ENCODE measurements at regions not wholly inside any gene's neighbourhood (a gene's known extent, or its start where the extent isn't known, plus 50 kb on each side); places are given as distances from the start of the nearest gene placed in this dataset.

DNA sequence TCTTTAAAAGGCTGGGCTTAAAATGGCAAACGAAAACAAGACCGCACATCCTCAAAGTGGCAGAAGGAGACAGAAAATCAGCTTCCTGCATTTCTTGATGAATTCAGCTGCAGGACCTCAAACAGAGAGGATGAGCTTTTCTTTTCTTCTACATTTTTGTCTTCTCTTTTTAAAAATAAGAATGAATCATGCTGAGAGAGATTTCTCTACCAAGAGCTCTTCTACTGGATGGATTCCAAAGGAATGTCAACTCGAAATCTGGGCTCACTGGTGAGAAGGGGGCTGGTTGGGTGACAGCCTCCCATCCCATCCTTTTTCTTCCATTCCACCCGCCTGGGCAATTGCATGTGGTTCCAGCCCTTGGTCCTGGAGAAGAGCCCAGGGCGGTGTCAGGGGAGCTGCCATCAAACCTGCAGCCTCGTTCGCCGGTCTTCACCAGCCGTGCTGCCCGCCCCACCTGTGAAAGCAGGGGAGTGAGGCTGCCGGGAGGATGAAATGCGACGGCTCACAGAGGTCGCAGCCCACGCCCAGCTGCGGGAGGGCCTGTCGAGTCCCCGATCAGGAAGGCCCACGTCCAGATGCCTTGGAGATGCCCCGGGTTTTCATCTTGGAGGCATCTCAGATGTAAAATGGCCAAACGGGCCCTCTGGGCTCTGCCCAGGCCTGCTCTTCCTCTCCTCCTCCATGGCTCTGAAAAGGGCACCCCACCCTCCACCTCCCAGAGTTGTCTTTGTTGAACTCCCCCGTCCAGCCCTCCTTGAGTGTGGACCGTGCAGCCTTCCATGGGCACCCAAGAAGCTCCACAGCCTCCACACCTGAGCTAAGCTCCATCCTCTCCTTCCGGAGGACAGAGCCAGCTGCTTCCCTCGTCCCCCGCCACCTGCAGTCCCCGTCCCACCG lies 121.9 kb downstream of the FOXL1 start:
- Histone ChIP-seq H3K27me3 (ENCODE audit: insufficient read depth, low read length) (no peaks in the 10 kb centered on the region), H2AFZ (ENCODE audit: low read depth, low read length) (no peak overlapping the region), H3K9ac (ENCODE audit: low read length) (no peak overlapping the region), H3K79me2 (ENCODE audit: insufficient read depth, low read length) (no peaks in the 10 kb centered on the region), H3K9me3 (ENCODE audit: insufficient read depth, low read depth, low read length) (no peaks in the 10 kb centered on the region), H3K4me2 (ENCODE audit: low read length) (no peak overlapping the region), H3K27ac (ENCODE audit: low read depth, low read length) (no peak overlapping the region), H3K4me1 (ENCODE audit: insufficient read depth, low read length) (no peaks in the 10 kb centered on the region), H3K36me3 (ENCODE audit: insufficient read depth, low read length) (no peaks in the 10 kb centered on the region), H3K4me3 (ENCODE audit: insufficient read depth, low read depth, low read length) (no peak overlapping the region), H4K20me1 (ENCODE audit: insufficient read depth, low read length) (no peaks in the 10 kb centered on the region)
- no peak for DNase-seq (ENCODE audit: low read depth)
- Mint-ChIP-seq H3K4me3 (ENCODE audit: unreplicated experiment) (no peak overlapping the region), H3K27me3 (ENCODE audit: low read depth, unreplicated experiment) (peaks cover 14% of the 10 kb centered on the region), H3K9me3 (ENCODE audit: unreplicated experiment) (no peaks in the 10 kb centered on the region), H3K4me1 (ENCODE audit: low read depth, unreplicated experiment) (no peaks in the 10 kb centered on the region), H3K36me3 (ENCODE audit: low read depth, unreplicated experiment) (no peaks in the 10 kb centered on the region), H3K27ac (ENCODE audit: unreplicated experiment) (no peak overlapping the region)
- FAIRE-seq, result no peak
- TF ChIP-seq CTCF (IDR thresholded peaks at IDR 0.05; ENCODE audit: insufficient read depth, low read depth, low read length), result no peak
- TF ChIP-seq EZH2 (IDR thresholded peaks at IDR 0.05; ENCODE audit: insufficient read depth, low read length), result no peak

- no peaks in the 10 kb centered on the region for H3K36me3 ChIP-seq (ENCODE audit: insufficient read depth, low read length)
- Mint-ChIP-seq H3K9me3 (ENCODE audit: unreplicated experiment) (peaks cover 4% of the 10 kb centered on the region), H3K27ac (ENCODE audit: unreplicated experiment) (no peak overlapping the region), H3K27me3 (ENCODE audit: low read depth, unreplicated experiment) (peaks cover 16% of the 10 kb centered on the region), H3K36me3 (ENCODE audit: low read depth, unreplicated experiment) (no peaks in the 10 kb centered on the region), H3K4me3 (ENCODE audit: unreplicated experiment) (no peak overlapping the region), H3K4me1 (ENCODE audit: low read depth, unreplicated experiment) (no peaks in the 10 kb centered on the region)
- no peak overlapping the region for H3K4me3 ChIP-seq (ENCODE audit: insufficient read depth, low read depth, low read length)
- no peak overlapping the region for H3K9ac ChIP-seq (ENCODE audit: low read length)
- no peaks in the 10 kb centered on the region for H3K4me1 ChIP-seq (ENCODE audit: insufficient read depth, low read length)
- no peak for TF ChIP-seq CTCF (IDR thresholded peaks at IDR 0.05; ENCODE audit: insufficient read depth, low read depth, low read length)
- TF ChIP-seq EZH2 (IDR thresholded peaks at IDR 0.05; ENCODE audit: insufficient read depth, low read length), result no peak
- no peak overlapping the region for H2AFZ ChIP-seq (ENCODE audit: low read depth, low read length)
- FAIRE-seq (no peak), DNase-seq (ENCODE audit: low read depth) (no peak)
- no peaks in the 10 kb centered on the region for H3K9me3 ChIP-seq (ENCODE audit: insufficient read depth, low read depth, low read length)
- H3K27me3 ChIP-seq (ENCODE audit: insufficient read depth, low read length), result no peaks in the 10 kb centered on the region
- no peaks in the 10 kb centered on the region for H4K20me1 ChIP-seq (ENCODE audit: insufficient read depth, low read length)
- no peak overlapping the region for H3K4me2 ChIP-seq (ENCODE audit: low read length)
- H3K79me2 ChIP-seq (ENCODE audit: insufficient read depth, low read length), result no peaks in the 10 kb centered on the region
- H3K27ac ChIP-seq (ENCODE audit: low read depth, low read length), result no peak overlapping the region
Measured at GRCh38 chr16:86701286-86701975, 123.1 kb downstream of the FOXL1 start.

Data from astrocyte (in vitro differentiated cells and primary cell).